ENCODE measurements at regions not wholly inside any gene's neighbourhood (a gene's known extent, or its start where the extent isn't known, plus 50 kb on each side); places are given as distances from the start of the nearest gene placed in this dataset.

DNA sequence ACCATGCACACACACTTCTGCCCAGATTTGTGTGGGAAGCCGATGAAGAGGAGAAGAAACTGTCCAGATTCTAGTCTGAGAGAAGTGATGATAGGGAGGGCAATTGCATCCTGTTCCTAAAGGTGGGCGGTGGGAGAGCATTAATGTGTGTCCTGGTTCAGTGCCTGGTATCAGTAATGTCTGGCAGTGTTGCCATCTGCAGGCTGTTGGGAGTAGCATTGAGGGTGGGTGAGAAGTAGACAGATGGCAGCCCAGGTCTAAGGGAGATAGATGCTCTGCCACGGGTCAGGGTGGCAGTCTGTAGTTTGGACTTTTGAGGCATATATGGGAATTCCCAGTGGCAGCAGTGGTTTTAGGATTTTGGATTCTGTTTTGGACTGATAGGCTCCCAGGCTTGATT, 156.4 kb downstream of the ETNK1 start:
- no peak overlapping the region for H2AFZ ChIP-seq (ENCODE audit: low read length)

DNA sequence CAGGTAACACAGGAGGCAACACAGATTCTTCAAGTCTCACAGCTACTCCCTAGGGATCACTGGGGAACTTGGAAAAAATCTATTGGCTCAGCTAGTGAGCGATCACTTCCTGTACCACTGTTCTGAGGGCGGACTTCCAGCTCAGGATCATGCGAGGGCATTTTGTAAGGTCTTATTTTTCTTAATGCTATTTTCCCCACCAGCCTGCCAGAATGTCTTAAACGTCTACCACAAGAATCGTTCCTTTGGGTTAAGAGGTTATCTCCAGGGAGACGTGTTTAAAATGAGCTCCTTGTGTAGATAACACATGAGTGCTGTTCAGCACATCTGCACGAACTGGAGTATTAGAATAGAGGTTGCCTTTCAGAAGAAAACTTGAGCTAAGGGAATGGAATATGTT, 162.6 kb downstream of the ETNK1 start:
- Histone ChIP-seq H3K4me2 (ENCODE audit: insufficient read depth, low read length) (peak overlapping the region; percentile 34), H3K79me2 (ENCODE audit: insufficient read depth, low read length) (no peaks in the 10 kb centered on the region), H3K9me3 (ENCODE audit: low read depth, low read length) (no peaks in the 10 kb centered on the region), H3K36me3 (ENCODE audit: insufficient read depth, low read length) (no peaks in the 10 kb centered on the region), H4K20me1 (ENCODE audit: insufficient read depth, low read length) (no peaks in the 10 kb centered on the region), H3K27ac (ENCODE audit: low read depth, low read length) (no peak overlapping the region), H3K4me3 (ENCODE audit: insufficient read depth, low read length) (peak overlapping the region; percentile 20), H3K27me3 (ENCODE audit: insufficient read depth, low read length) (no peaks in the 10 kb centered on the region), H3K4me1 (ENCODE audit: insufficient read depth, low read length) (no peaks in the 10 kb centered on the region), H2AFZ (ENCODE audit: low read length) (peak overlapping the region; percentile 71)
- TF ChIP-seq, protein P1, sequence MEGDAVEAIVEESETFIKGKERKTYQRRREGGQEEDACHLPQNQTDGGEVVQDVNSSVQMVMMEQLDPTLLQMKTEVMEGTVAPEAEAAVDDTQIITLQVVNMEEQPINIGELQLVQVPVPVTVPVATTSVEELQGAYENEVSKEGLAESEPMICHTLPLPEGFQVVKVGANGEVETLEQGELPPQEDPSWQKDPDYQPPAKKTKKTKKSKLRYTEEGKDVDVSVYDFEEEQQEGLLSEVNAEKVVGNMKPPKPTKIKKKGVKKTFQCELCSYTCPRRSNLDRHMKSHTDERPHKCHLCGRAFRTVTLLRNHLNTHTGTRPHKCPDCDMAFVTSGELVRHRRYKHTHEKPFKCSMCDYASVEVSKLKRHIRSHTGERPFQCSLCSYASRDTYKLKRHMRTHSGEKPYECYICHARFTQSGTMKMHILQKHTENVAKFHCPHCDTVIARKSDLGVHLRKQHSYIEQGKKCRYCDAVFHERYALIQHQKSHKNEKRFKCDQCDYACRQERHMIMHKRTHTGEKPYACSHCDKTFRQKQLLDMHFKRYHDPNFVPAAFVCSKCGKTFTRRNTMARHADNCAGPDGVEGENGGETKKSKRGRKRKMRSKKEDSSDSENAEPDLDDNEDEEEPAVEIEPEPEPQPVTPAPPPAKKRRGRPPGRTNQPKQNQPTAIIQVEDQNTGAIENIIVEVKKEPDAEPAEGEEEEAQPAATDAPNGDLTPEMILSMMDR (IDR thresholded peaks at IDR 0.05; ENCODE audit: extremely low read depth, low read depth, low read length), result no peak
- no peak for DNase-seq (ENCODE audit: insufficient read length, low spot score, missing footprints)

More for the DNA sequence above, 156.4 kb downstream of the ETNK1 start:
- no peaks in the 10 kb centered on the region for H4K20me1 ChIP-seq (ENCODE audit: insufficient read depth, low read length)
- no peaks in the 10 kb centered on the region for H3K79me2 ChIP-seq (ENCODE audit: insufficient read depth, low read length)
- no peak overlapping the region for H3K27ac ChIP-seq (ENCODE audit: low read depth, low read length)
- TF ChIP-seq, protein P1 (IDR thresholded peaks at IDR 0.05; ENCODE audit: extremely low read depth, low read depth, low read length), result no peak
- no peaks in the 10 kb centered on the region for H3K9me3 ChIP-seq (ENCODE audit: low read depth, low read length)
- no peaks in the 10 kb centered on the region for H3K27me3 ChIP-seq (ENCODE audit: insufficient read depth, low read length)
- no peak for DNase-seq (ENCODE audit: insufficient read length, low spot score, missing footprints)
- no peaks in the 10 kb centered on the region for H3K36me3 ChIP-seq (ENCODE audit: insufficient read depth, low read length)
- no peak overlapping the region for H3K4me3 ChIP-seq (ENCODE audit: insufficient read depth, low read length)
- no peaks in the 10 kb centered on the region for H3K4me1 ChIP-seq (ENCODE audit: insufficient read depth, low read length)
- H3K4me2 ChIP-seq (ENCODE audit: insufficient read depth, low read length), result no peak overlapping the region

DNA sequence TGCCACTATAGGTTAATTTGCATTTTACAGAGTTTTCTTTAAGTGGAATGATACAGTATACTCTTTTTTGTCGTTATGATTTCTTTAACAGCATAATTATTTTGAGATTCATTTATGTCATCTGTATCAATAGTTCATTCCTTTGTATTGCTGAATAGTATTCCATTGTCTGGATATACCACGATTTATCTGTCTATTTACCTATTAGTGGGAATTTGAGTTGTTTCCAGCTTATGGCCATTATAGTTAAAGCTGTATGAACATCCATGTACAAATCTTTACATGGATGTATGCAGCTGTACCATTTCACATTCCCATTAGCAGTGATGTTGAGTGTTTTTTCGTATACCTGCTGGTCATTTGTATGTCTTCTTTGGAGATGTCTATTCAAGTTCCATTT, 163.9 kb downstream of the ETNK1 start:
- TF ChIP-seq, protein P1 (IDR thresholded peaks at IDR 0.05; ENCODE audit: extremely low read depth, low read depth, low read length), result no peak
- no peaks in the 10 kb centered on the region for H4K20me1 ChIP-seq (ENCODE audit: insufficient read depth, low read length)
- no peak overlapping the region for H2AFZ ChIP-seq (ENCODE audit: low read length)
- H3K79me2 ChIP-seq (ENCODE audit: insufficient read depth, low read length), result no peaks in the 10 kb centered on the region
- H3K27me3 ChIP-seq (ENCODE audit: insufficient read depth, low read length), result no peaks in the 10 kb centered on the region
- no peaks in the 10 kb centered on the region for H3K9me3 ChIP-seq (ENCODE audit: low read depth, low read length)
- H3K4me2 ChIP-seq (ENCODE audit: insufficient read depth, low read length), result no peak overlapping the region
- no peak overlapping the region for H3K27ac ChIP-seq (ENCODE audit: low read depth, low read length)
- DNase-seq (ENCODE audit: insufficient read length, low spot score, missing footprints), result no peak
- no peaks in the 10 kb centered on the region for H3K4me1 ChIP-seq (ENCODE audit: insufficient read depth, low read length)
- no peaks in the 10 kb centered on the region for H3K36me3 ChIP-seq (ENCODE audit: insufficient read depth, low read length)
- no peak overlapping the region for H3K4me3 ChIP-seq (ENCODE audit: insufficient read depth, low read length)

DNA sequence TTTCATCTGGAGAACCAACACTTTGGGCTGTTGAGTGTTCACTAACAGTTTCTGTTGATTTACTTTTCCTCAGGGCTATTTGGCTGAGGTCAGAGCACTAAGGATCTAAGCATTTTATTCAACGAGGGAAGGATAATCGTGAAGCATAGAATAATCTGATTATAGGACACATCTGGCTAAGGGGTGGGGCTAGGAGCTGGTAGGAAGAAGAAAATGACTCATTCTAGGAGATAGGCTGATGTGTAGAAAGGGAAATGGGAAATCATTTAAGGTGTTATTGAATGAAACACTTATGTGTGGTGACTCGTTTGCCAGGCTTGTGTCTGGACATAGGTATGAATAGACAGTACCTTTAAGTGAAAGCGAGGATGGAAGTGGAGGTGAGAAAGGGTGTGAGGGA, 167.2 kb downstream of the ETNK1 start:
- TF ChIP-seq, protein P1 (IDR thresholded peaks at IDR 0.05; ENCODE audit: extremely low read depth, low read depth, low read length), result no peak
- DNase-seq (ENCODE audit: insufficient read length, low spot score, missing footprints), result no peak
- Histone ChIP-seq H3K4me1 (ENCODE audit: insufficient read depth, low read length) (no peaks in the 10 kb centered on the region), H2AFZ (ENCODE audit: low read length) (no peak overlapping the region), H3K4me2 (ENCODE audit: insufficient read depth, low read length) (no peak overlapping the region), H4K20me1 (ENCODE audit: insufficient read depth, low read length) (no peaks in the 10 kb centered on the region), H3K27ac (ENCODE audit: low read depth, low read length) (no peak overlapping the region), H3K36me3 (ENCODE audit: insufficient read depth, low read length) (no peaks in the 10 kb centered on the region), H3K27me3 (ENCODE audit: insufficient read depth, low read length) (no peaks in the 10 kb centered on the region), H3K4me3 (ENCODE audit: insufficient read depth, low read length) (no peak overlapping the region), H3K79me2 (ENCODE audit: insufficient read depth, low read length) (no peaks in the 10 kb centered on the region), H3K9me3 (ENCODE audit: low read depth, low read length) (no peaks in the 10 kb centered on the region)

Data from osteoblast (primary cell).